H1 (cell line): ENCODE measurements at regions not wholly inside any gene's neighbourhood (a gene's known extent, or its start where the extent isn't known, plus 50 kb on each side); places are given as distances from the start of the nearest gene placed in this dataset.

Experiments used
- CTCF ChIA-PET: fragments of 300-600 bp; sonication (Branson Sonifier 250); formaldehyde crosslinking; loops from one replicate; lab custom pipeline; 2021; ENCODE audit not compliant: partially characterized antibody; lab: Charles Lee
- POLR2A ChIA-PET: fragments of 300-600 bp; sonication (Branson Sonifier 250); formaldehyde crosslinking; loops from one replicate; lab custom pipeline; 2021; ENCODE audit warnings: inconsistent platforms; ENCODE audit not compliant: partially characterized antibody; lab: Charles Lee
- DNase-seq, 2 experiments: peaks; one replicate each; pipeline versions ENCODE4 v3.0.0 to v3.0.0-alpha.2; 2010 to 2022; ENCODE audit warnings: low spot score in 2 of 2, low read depth in 1 of 2, mixed read lengths in 1 of 2
- FAIRE-seq: peaks from 2 replicates; lab custom pipeline; 2011; peaks lifted over from hg19 to GRCh38; lab: Jason Lieb, UNC
- H2AFZ ChIP-seq: 2 replicates; pipeline ENCODE4 v1.8.1; 2012; ENCODE audit warnings: low read length, inconsistent platforms
- H2AK5ac ChIP-seq: 2 replicates; pipeline ENCODE4 v1.6.1; 2013; ENCODE audit warnings: low read depth, low read length
- H2BK120ac ChIP-seq: replicated peaks from 2 replicates; pipeline ENCODE3; 2013; ENCODE audit warnings: low read depth, low read length, inconsistent platforms
- H2BK12ac ChIP-seq: 2 replicates; pipeline ENCODE4 v1.6.1; 2013; ENCODE audit warnings: low read depth, low read length
- H2BK15ac ChIP-seq: 2 replicates; pipeline ENCODE4 v1.6.1; 2013; ENCODE audit warnings: low read length
- H2BK20ac ChIP-seq: 2 replicates; pipeline ENCODE4 v1.6.1; 2013; ENCODE audit warnings: low read length
- H2BK5ac ChIP-seq: 2 replicates; pipeline ENCODE4 v1.6.1; 2013; ENCODE audit warnings: low read depth, low read length
- H3K14ac ChIP-seq: 2 replicates; pipeline ENCODE4 v1.6.1; 2013; ENCODE audit warnings: inconsistent platforms; ENCODE audit not compliant: insufficient read length
- H3K18ac ChIP-seq: 2 replicates; pipeline ENCODE4 v1.6.1; 2013; ENCODE audit warnings: low read length; ENCODE audit errors: extremely low read depth
- H3K23ac ChIP-seq: 2 replicates; pipeline ENCODE4 v1.6.1; 2013; ENCODE audit warnings: inconsistent platforms; ENCODE audit not compliant: insufficient read length
- H3K23me2 ChIP-seq: 2 replicates; pipeline ENCODE4 v1.6.1; 2013; ENCODE audit warnings: low read depth, low read length
- H3K27ac ChIP-seq: 2 replicates; pipeline ENCODE4 v1.6.1; 2011; ENCODE audit warnings: low read depth, low read length, inconsistent platforms
- H3K27me3 ChIP-seq, 4 experiments: replicated peaks in 1 of 4; 1 replicate in 1 of 4; 2 replicates in 3 of 4; pipeline versions ENCODE4 v1.6.1 to v1.8.1; 2011 to 2013; ENCODE audit warnings: low read length in 3 of 4, mild to moderate bottlenecking in 3 of 4, inconsistent platforms in 2 of 4, mixed read lengths in 2 of 4, moderate library complexity in 1 of 4; ENCODE audit not compliant: control insufficient read depth in 3 of 4, insufficient read depth in 3 of 4; ENCODE audit errors: extremely low read depth in 1 of 4
- H3K36me3 ChIP-seq, 4 experiments: 2 replicates each; pipeline versions ENCODE4 v1.6.1 to v1.8.1; 2011 to 2013; ENCODE audit warnings: mild to moderate bottlenecking in 4 of 4, low read length in 3 of 4, moderate library complexity in 2 of 4, control low read depth in 1 of 4, inconsistent platforms in 1 of 4; ENCODE audit not compliant: insufficient read depth in 4 of 4, control insufficient read depth in 2 of 4
- H3K4ac ChIP-seq: replicated peaks from 2 replicates; pipeline ENCODE3; 2013; ENCODE audit warnings: low read length, low read depth, mixed read lengths, inconsistent platforms; ENCODE audit not compliant: insufficient read length
- H3K4me1 ChIP-seq, 4 experiments: replicated peaks in 1 of 4; 1 replicate in 1 of 4; 2 replicates in 3 of 4; pipeline versions ENCODE4 v1.6.1 to v1.8.1; 2011 to 2013; ENCODE audit warnings: low read length in 3 of 4, inconsistent platforms in 2 of 4, mixed read lengths in 1 of 4; ENCODE audit not compliant: insufficient read depth in 4 of 4, control insufficient read depth in 3 of 4
- H3K4me2 ChIP-seq, 2 experiments: 2 replicates each; pipeline versions ENCODE4 v1.6.1 to v1.8.1; 2011 to 2013; ENCODE audit warnings: low read depth in 2 of 2, low read length in 2 of 2, control low read depth in 1 of 2, inconsistent platforms in 1 of 2, mild to moderate bottlenecking in 1 of 2; ENCODE audit not compliant: insufficient read depth in 1 of 2
- H3K4me3 ChIP-seq, 4 experiments: fragments of 200-600, 300-600 bp in 1 of 4; sonication (generic), shearing (Covaris generic), sonication (Bioruptor Twin) in 1 of 4; 2 replicates each; pipeline versions ENCODE4 v1.5.1 to v1.8.1; 2011 to 2016; ENCODE audit warnings: low read length in 4 of 4, low read depth in 3 of 4, control low read depth in 2 of 4, inconsistent platforms in 2 of 4, mild to moderate bottlenecking in 2 of 4, mixed read lengths in 1 of 4, moderate library complexity in 1 of 4; ENCODE audit not compliant: insufficient read depth in 2 of 4; ENCODE audit errors: extremely low read depth in 1 of 4
- H3K56ac ChIP-seq: replicated peaks from 2 replicates; pipeline ENCODE3; 2013; ENCODE audit warnings: low read depth, mild to moderate bottlenecking, mixed read lengths, low read length, inconsistent platforms; ENCODE audit not compliant: insufficient read length
- H3K79me1 ChIP-seq: 2 replicates; pipeline ENCODE4 v1.6.1; 2013; ENCODE audit warnings: low read depth, low read length, control low read depth
- H3K79me2 ChIP-seq, 2 experiments: 2 replicates each; pipeline versions ENCODE4 v1.6.1 to v1.8.1; 2012 to 2013; ENCODE audit warnings: low read length in 2 of 2, mild to moderate bottlenecking in 2 of 2, inconsistent platforms in 1 of 2; ENCODE audit not compliant: insufficient read depth in 2 of 2, control insufficient read depth in 1 of 2
- H3K9ac ChIP-seq, 4 experiments: replicated peaks in 1 of 4; 1 replicate in 1 of 4; 2 replicates in 3 of 4; pipeline versions ENCODE4 v1.6.1 to v1.8.1; 2011 to 2013; ENCODE audit warnings: low read depth in 3 of 4, low read length in 3 of 4, control low read depth in 2 of 4, mild to moderate bottlenecking in 2 of 4, moderate library complexity in 2 of 4, inconsistent platforms in 1 of 4; ENCODE audit errors: extremely low read depth in 1 of 4
- H3K9me3 ChIP-seq, 2 experiments: 2 replicates each; pipeline versions ENCODE4 v1.6.1 to v1.8.1; 2012 to 2013; ENCODE audit warnings: mild to moderate bottlenecking in 2 of 2, moderate library complexity in 2 of 2, control low read depth in 1 of 2, inconsistent platforms in 1 of 2, low read depth in 1 of 2, low read length in 1 of 2, mixed read lengths in 1 of 2; ENCODE audit not compliant: insufficient read depth in 2 of 2
- H4K20me1 ChIP-seq, 2 experiments: replicated peaks in 1 of 2; 2 replicates each; pipeline versions ENCODE3 to v1.8.1; 2011 to 2013; ENCODE audit warnings: inconsistent platforms in 2 of 2, low read length in 2 of 2, mild to moderate bottlenecking in 1 of 2; ENCODE audit not compliant: insufficient read depth in 2 of 2, control insufficient read depth in 1 of 2
- H4K5ac ChIP-seq: 2 replicates; pipeline ENCODE4 v1.6.1; 2013; ENCODE audit warnings: low read length, low read depth, mixed read lengths, inconsistent platforms; ENCODE audit not compliant: insufficient read length
- H4K8ac ChIP-seq: 2 replicates; pipeline ENCODE4 v1.8.0; 2013; ENCODE audit warnings: mild to moderate bottlenecking, moderate library complexity, low read length, inconsistent platforms; ENCODE audit not compliant: insufficient read depth; ENCODE audit errors: extremely low read depth
- H4K91ac ChIP-seq: replicated peaks from 2 replicates; pipeline ENCODE3; 2013; ENCODE audit warnings: low read length, mixed read lengths, inconsistent platforms; ENCODE audit not compliant: insufficient read length
- BACH1 ChIP-seq: IDR thresholded peaks from 2 replicates; pipeline ENCODE4 v1.6.1; 2012; ENCODE audit warnings: low read length, improper control_type of control experiment
- EGR1 ChIP-seq: IDR thresholded peaks from 2 replicates; pipeline ENCODE4 v1.6.1; 2011; ENCODE audit warnings: low read depth, low read length, borderline replicate concordance
- RNF2 ChIP-seq: fragments of 200-900, 300-1000 bp; sonication (generic); IDR thresholded peaks from 2 replicates; pipeline ENCODE4 v1.7.1; 2016; ENCODE audit warnings: borderline replicate concordance, low read depth, mild to moderate bottlenecking, antibody characterized with exemption, low read length; ENCODE audit not compliant: poor library complexity, severe bottlenecking; ENCODE audit errors: missing control alignments
- TAF1 ChIP-seq: IDR thresholded peaks from 2 replicates; pipeline ENCODE4 v1.6.1; 2011; ENCODE audit warnings: mild to moderate bottlenecking, low read depth, low read length
- TEAD4 ChIP-seq: IDR thresholded peaks from 2 replicates; pipeline ENCODE4 v1.6.1; 2012; ENCODE audit warnings: low read depth, low read length, inconsistent platforms, mixed read lengths
- WGBS, 2 experiments: shearing (Covaris generic) in 1 of 2; methylation state at CpG; one replicate each; pipeline versions ENCODE4 v1.1.6 to v1.1.7; 2013 to 2015; ENCODE audit warnings: low lambda C conversion rate in 2 of 2, mixed read lengths in 2 of 2, inconsistent platforms in 1 of 2, low coverage in 1 of 2, missing lambda C conversion rate in 1 of 2; ENCODE audit not compliant: insufficient replicate concordance in 2 of 2, insufficient coverage in 1 of 2, insufficient read length in 1 of 2; ENCODE audit errors: extremely low coverage in 1 of 2, missing lambda C conversion rate in 1 of 2; 5-methylcytosine and 5-hydroxymethylcytosine counted together

- ChIA-PET POLR2A (no interaction called here), CTCF (interaction anchor here (0.7 kb wide), 1 partner anchor 23 kb away, joined by 3 read pairs; no protein-coding TSS in a partner anchor)
- H3K9ac ChIP-seq: no peak overlapping the region
- no peaks in the 10 kb centered on the region for H3K9me3 ChIP-seq
- H3K56ac ChIP-seq: no peak overlapping the region
- H3K4me2 ChIP-seq: no peak overlapping the region
- H3K14ac ChIP-seq: no peak overlapping the region
- no peak overlapping the region for H2AK5ac ChIP-seq
- no peaks in the 10 kb centered on the region for H3K36me3 ChIP-seq
- H3K79me2 ChIP-seq: no peaks in the 10 kb centered on the region
- H3K27ac ChIP-seq: no peak overlapping the region
- H2AFZ ChIP-seq: no peak overlapping the region
- FAIRE-seq: no peak
- H3K23me2 ChIP-seq: no peaks in the 10 kb centered on the region; the same call in 1 of the 2 replicates
- no peak for DNase-seq
- no peak overlapping the region for H2BK5ac ChIP-seq
- H2BK12ac ChIP-seq: no peak overlapping the region
- H3K27me3 ChIP-seq: peaks cover 0 to 5% (median 2%) of the 10 kb centered on the region in 4 experiments; a peak in 2 of 7 replicates
- H3K18ac ChIP-seq: no peak overlapping the region
- no peak overlapping the region for H2BK120ac ChIP-seq
- 69% methylated on average over 4 of the region's 4 CpGs; no CpG with 5 or more reads in 1 of the 2 experiments for WGBS, 2 experiments
- no peaks in the 10 kb centered on the region for H3K79me1 ChIP-seq
- H4K20me1 ChIP-seq: no peaks in the 10 kb centered on the region
- no peak overlapping the region for H4K91ac ChIP-seq
- TF ChIP-seq EGR1 (no peak), TAF1 (no peak), BACH1 (no peak), TEAD4 (no peak), RNF2 (no peak)
- no peak overlapping the region for H3K4me3 ChIP-seq
- H3K23ac ChIP-seq: no peak overlapping the region
- H4K5ac ChIP-seq: no peak overlapping the region
- peaks cover 0 to 6% (median 3%) of the 10 kb centered on the region in 4 experiments; a peak in 4 of 7 replicates for H3K4me1 ChIP-seq
- no peak overlapping the region for H4K8ac ChIP-seq
- H3K4ac ChIP-seq: no peak overlapping the region
- H2BK15ac ChIP-seq: no peak overlapping the region
- no peak overlapping the region for H2BK20ac ChIP-seq
These were observed 162.0 kb downstream of the TRAM1L1 start for GRCh38 chr4:116923389-116923788.
